WTC11 (cell line): ENCODE measurements at regions not wholly inside any gene's neighbourhood (a gene's known extent, or its start where the extent isn't known, plus 50 kb on each side); places are given as distances from the start of the nearest gene placed in this dataset.

Source experiments
- ATAC-seq: fragments of 200-7000 bp; cut with Tn5 transposase; 2 replicates; pipeline ENCODE4 v1.10.0; 2021; ENCODE audit warnings: mild to moderate bottlenecking, moderate library complexity
- CTCF ChIA-PET: fragments of 300-600 bp; sonication (Branson Sonifier 250); formaldehyde crosslinking; loops from one replicate; lab custom pipeline; 2021; ENCODE audit warnings: antibody characterized with exemption; lab: Charles Lee
- POLR2A ChIA-PET: fragments of 350-600 bp; sonication (Branson Sonifier 250); formaldehyde crosslinking; loops from one replicate; lab custom pipeline; 2021; ENCODE audit warnings: antibody characterized with exemption; lab: Charles Lee
- DNase-seq: peaks from one replicate; pipeline ENCODE4 v3.0.0; 2021; ENCODE audit warnings: low spot score
- H3K27ac Mint-ChIP-seq: 2 replicates; pipeline ENCODE4 v1.8.0; 2021; ENCODE audit warnings: mixed read lengths
- H3K27me3 Mint-ChIP-seq: 2 replicates; pipeline ENCODE4 v1.8.0; 2021; ENCODE audit warnings: low read depth, mild to moderate bottlenecking, moderate library complexity, mixed read lengths
- H3K36me3 Mint-ChIP-seq: 2 replicates; pipeline ENCODE4 v1.8.0; 2021; ENCODE audit warnings: mixed read lengths
- H3K4me1 Mint-ChIP-seq: 2 replicates; pipeline ENCODE4 v1.8.0; 2022; ENCODE audit warnings: mixed read lengths
- H3K4me3 Mint-ChIP-seq: 2 replicates; pipeline ENCODE4 v1.8.0; 2021; ENCODE audit warnings: mild to moderate bottlenecking, moderate library complexity, mixed read lengths
- H3K9me3 Mint-ChIP-seq: 2 replicates; pipeline ENCODE4 v1.8.0; 2021; ENCODE audit warnings: mixed read lengths
- ATF1 ChIP-seq: sonication (generic); formaldehyde crosslinking; IDR thresholded peaks from 2 replicates; pipeline ENCODE4 v1.8.1; 2023; ENCODE audit warnings: mild to moderate bottlenecking, moderate library complexity, missing genetic modification reagents
- CREM ChIP-seq: sonication (generic); formaldehyde crosslinking; IDR thresholded peaks from 2 replicates; pipeline ENCODE4 v1.8.1; 2022; ENCODE audit warnings: mild to moderate bottlenecking, missing genetic modification reagents, moderate library complexity
- E2F1 ChIP-seq: sonication (generic); formaldehyde crosslinking; IDR thresholded peaks from 2 replicates; pipeline ENCODE4 v1.8.0; 2022; ENCODE audit warnings: mild to moderate bottlenecking, missing genetic modification reagents
- EMX1 ChIP-seq: fragments of 250-450 bp; sonication (Bioruptor Pico); IDR thresholded peaks from 2 replicates; pipeline ENCODE4 v1.8.0; 2021; ENCODE audit warnings: mild to moderate bottlenecking
- IRF2 ChIP-seq: sonication (generic); formaldehyde crosslinking; IDR thresholded peaks from 2 replicates; pipeline ENCODE4 v1.8.0; 2022; ENCODE audit warnings: low read depth, missing genetic modification reagents, borderline replicate concordance
- NFATC4 ChIP-seq: fragments of 250-450 bp; sonication (Bioruptor Pico); IDR thresholded peaks from 2 replicates; pipeline ENCODE4 v1.9.0; 2021; ENCODE audit warnings: mild to moderate bottlenecking
- NR1H2 ChIP-seq: sonication (generic); formaldehyde crosslinking; IDR thresholded peaks from 2 replicates; pipeline ENCODE4 v1.9.0; 2021; ENCODE audit warnings: mild to moderate bottlenecking, moderate library complexity, missing genetic modification reagents
- NR3C1 ChIP-seq: sonication (generic); formaldehyde crosslinking; conservative IDR thresholded peaks from 2 replicates; pipeline ENCODE4 v1.8.1; 2023; ENCODE audit warnings: low read depth, mild to moderate bottlenecking, missing genetic modification reagents
- RELA ChIP-seq: sonication (generic); formaldehyde crosslinking; IDR thresholded peaks from 2 replicates; pipeline ENCODE4 v1.8.1; 2022; ENCODE audit warnings: missing genetic modification reagents, mild to moderate bottlenecking, borderline replicate concordance
- SMAD3 ChIP-seq: sonication (generic); formaldehyde crosslinking; IDR thresholded peaks from 2 replicates; pipeline ENCODE4 v1.8.0; 2022; ENCODE audit warnings: missing genetic modification reagents, mild to moderate bottlenecking, borderline replicate concordance
- SMAD4 ChIP-seq: sonication (generic); formaldehyde crosslinking; IDR thresholded peaks from 2 replicates; pipeline ENCODE4 v1.8.0; 2022; ENCODE audit warnings: mild to moderate bottlenecking, missing genetic modification reagents
- TEAD1 ChIP-seq: sonication (generic); formaldehyde crosslinking; IDR thresholded peaks from 2 replicates; pipeline ENCODE4 v1.8.0; 2022; ENCODE audit warnings: mild to moderate bottlenecking, missing genetic modification reagents
- ZNF416 ChIP-seq: fragments of 250-450 bp; sonication (Bioruptor Pico); IDR thresholded peaks from 2 replicates; pipeline ENCODE4 v1.9.0; 2021; ENCODE audit warnings: mild to moderate bottlenecking, inconsistent platforms
- ZNF532 ChIP-seq: fragments of 250-450 bp; sonication (Bioruptor Pico); IDR thresholded peaks from 2 replicates; pipeline ENCODE4 v1.9.0; 2021; ENCODE audit warnings: mild to moderate bottlenecking, borderline replicate concordance
- TF ChIP-seq, protein P1 (sequence below): fragments of 250-450 bp; sonication (Bioruptor Pico); IDR thresholded peaks from 2 replicates; pipeline ENCODE4 v1.9.0; 2021; ENCODE audit warnings: mild to moderate bottlenecking
- TF ChIP-seq, protein P2 (sequence below): fragments of 250-450 bp; sonication (Bioruptor Pico); IDR thresholded peaks from 2 replicates; pipeline ENCODE4 v1.9.0; 2021; ENCODE audit warnings: mild to moderate bottlenecking
- TF ChIP-seq, protein P3 (sequence below): sonication (generic); formaldehyde crosslinking; IDR thresholded peaks from 2 replicates; pipeline ENCODE4 v1.8.0; 2023; ENCODE audit warnings: missing genetic modification reagents

DNA sequence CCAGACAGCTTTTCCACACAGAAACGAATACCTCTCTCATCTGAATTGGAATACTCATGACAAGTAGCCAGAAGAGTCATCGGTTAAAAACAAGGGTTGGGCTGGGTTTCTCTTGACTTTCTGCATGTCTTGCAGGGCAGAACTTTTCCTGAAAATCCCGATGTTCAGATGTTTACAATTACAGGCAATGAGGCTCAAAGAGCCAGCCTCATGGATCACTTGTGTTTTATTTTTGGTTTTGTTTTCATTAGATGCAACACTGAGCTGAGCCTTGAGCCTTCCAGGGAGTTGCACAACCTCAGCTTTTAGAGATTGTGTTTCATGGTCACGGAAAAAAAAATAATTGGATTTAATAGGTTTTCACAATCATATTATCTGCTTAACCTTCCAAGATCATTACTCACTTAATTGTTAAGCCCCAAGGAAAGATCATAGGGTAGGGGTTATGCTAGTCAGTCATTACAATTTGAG lies 288.1 kb upstream of the PRDM1 start:
- Mint-ChIP-seq H3K4me3 (no peak overlapping the region), H3K36me3 (no peaks in the 10 kb centered on the region), H3K4me1 (peaks cover 10% of the 10 kb centered on the region), H3K27me3 (no peaks in the 10 kb centered on the region; the same call in 1 of the 2 replicates), H3K9me3 (no peaks in the 10 kb centered on the region), H3K27ac (no peak overlapping the region)
- CTCF ChIA-PET: no interaction called here
- no peak for DNase-seq
- POLR2A ChIA-PET: no interaction called here
- no peak for ATAC-seq
- TF ChIP-seq TEAD1 (CRISPR knock-in tag): no peak

GRCh38 chr6:105797286-105797979 lies 288.7 kb upstream of the PRDM1 start:
- H3K4me3 Mint-ChIP-seq: no peak overlapping the region
- H3K27me3 Mint-ChIP-seq: no peaks in the 10 kb centered on the region; the same call in 1 of the 2 replicates
- no peak overlapping the region for H3K27ac Mint-ChIP-seq
- peaks cover 10% of the 10 kb centered on the region for H3K4me1 Mint-ChIP-seq
- ATAC-seq (no peak), DNase-seq (no peak)
- ChIA-PET POLR2A (no interaction called here), CTCF (interaction anchor here (0.6 kb wide), 1 partner anchor 313 kb away, joined by 3 read pairs; no protein-coding TSS in a partner anchor)
- TF ChIP-seq RELA (CRISPR knock-in tag) (no peak), ATF1 (CRISPR knock-in tag) (no peak), ZNF416 (CRISPR knock-in tag) (no peak), SMAD4 (CRISPR knock-in tag) (no peak), EMX1 (CRISPR knock-in tag) (no peak), NR1H2 (CRISPR knock-in tag) (no peak), E2F1 (no peak), NR3C1 (no peak), IRF2 (CRISPR knock-in tag) (no peak), ZNF532 (CRISPR knock-in tag) (no peak), NFATC4 (no peak), SMAD3 (CRISPR knock-in tag) (no peak), CREM (CRISPR knock-in tag) (no peak)
- TF ChIP-seq, protein P1, sequence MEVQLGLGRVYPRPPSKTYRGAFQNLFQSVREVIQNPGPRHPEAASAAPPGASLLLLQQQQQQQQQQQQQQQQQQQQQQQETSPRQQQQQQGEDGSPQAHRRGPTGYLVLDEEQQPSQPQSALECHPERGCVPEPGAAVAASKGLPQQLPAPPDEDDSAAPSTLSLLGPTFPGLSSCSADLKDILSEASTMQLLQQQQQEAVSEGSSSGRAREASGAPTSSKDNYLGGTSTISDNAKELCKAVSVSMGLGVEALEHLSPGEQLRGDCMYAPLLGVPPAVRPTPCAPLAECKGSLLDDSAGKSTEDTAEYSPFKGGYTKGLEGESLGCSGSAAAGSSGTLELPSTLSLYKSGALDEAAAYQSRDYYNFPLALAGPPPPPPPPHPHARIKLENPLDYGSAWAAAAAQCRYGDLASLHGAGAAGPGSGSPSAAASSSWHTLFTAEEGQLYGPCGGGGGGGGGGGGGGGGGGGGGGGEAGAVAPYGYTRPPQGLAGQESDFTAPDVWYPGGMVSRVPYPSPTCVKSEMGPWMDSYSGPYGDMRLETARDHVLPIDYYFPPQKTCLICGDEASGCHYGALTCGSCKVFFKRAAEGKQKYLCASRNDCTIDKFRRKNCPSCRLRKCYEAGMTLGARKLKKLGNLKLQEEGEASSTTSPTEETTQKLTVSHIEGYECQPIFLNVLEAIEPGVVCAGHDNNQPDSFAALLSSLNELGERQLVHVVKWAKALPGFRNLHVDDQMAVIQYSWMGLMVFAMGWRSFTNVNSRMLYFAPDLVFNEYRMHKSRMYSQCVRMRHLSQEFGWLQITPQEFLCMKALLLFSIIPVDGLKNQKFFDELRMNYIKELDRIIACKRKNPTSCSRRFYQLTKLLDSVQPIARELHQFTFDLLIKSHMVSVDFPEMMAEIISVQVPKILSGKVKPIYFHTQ (CRISPR knock-in tag): no peak
- TF ChIP-seq, protein P2, sequence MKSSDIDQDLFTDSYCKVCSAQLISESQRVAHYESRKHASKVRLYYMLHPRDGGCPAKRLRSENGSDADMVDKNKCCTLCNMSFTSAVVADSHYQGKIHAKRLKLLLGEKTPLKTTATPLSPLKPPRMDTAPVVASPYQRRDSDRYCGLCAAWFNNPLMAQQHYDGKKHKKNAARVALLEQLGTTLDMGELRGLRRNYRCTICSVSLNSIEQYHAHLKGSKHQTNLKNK (CRISPR knock-in tag): no peak
- TF ChIP-seq, protein P3, sequence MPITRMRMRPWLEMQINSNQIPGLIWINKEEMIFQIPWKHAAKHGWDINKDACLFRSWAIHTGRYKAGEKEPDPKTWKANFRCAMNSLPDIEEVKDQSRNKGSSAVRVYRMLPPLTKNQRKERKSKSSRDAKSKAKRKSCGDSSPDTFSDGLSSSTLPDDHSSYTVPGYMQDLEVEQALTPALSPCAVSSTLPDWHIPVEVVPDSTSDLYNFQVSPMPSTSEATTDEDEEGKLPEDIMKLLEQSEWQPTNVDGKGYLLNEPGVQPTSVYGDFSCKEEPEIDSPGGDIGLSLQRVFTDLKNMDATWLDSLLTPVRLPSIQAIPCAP (CRISPR knock-in tag): no peak
- no peaks in the 10 kb centered on the region for H3K36me3 Mint-ChIP-seq
- H3K9me3 Mint-ChIP-seq: no peaks in the 10 kb centered on the region
